Neural cell (in vitro differentiated cells): ENCODE measurements at regions not wholly inside any gene's neighbourhood (a gene's known extent, or its start where the extent isn't known, plus 50 kb on each side); places are given as distances from the start of the nearest gene placed in this dataset.

ENCODE experiments used
- H2AFZ ChIP-seq: fragments of 200-600, 300-800 bp; sonication (generic), shearing (Covaris generic); 2 replicates; pipeline ENCODE4 v1.6.0; 2014; ENCODE audit warnings: low read depth, mild to moderate bottlenecking, antibody characterized with exemption, low read length, moderate library complexity
- H3F3A ChIP-seq: fragments of 200-600 bp; shearing (Covaris generic); 2 replicates; pipeline ENCODE4 v1.6.1; 2016; ENCODE audit warnings: mild to moderate bottlenecking, moderate library complexity, mixed read lengths, antibody characterized with exemption, low read length; ENCODE audit not compliant: insufficient read depth, poor library complexity, severe bottlenecking
- H3K27ac ChIP-seq: fragments of 200-600, 300-800 bp; sonication (generic), shearing (Covaris generic); 2 replicates; pipeline ENCODE4 v1.5.1; 2014; ENCODE audit warnings: mild to moderate bottlenecking, low read length, moderate library complexity
- H3K27me3 ChIP-seq: fragments of 300-800, 200-600 bp; sonication (generic), shearing (Covaris generic); 2 replicates; pipeline ENCODE4 v1.6.0; 2014; ENCODE audit warnings: mild to moderate bottlenecking, low read depth, low read length, moderate library complexity; ENCODE audit not compliant: insufficient read depth
- H3K36me3 ChIP-seq: fragments of 300-800, 200-600 bp; sonication (generic), shearing (Covaris generic); 2 replicates; pipeline ENCODE4 v1.5.1; 2014; ENCODE audit warnings: mild to moderate bottlenecking, antibody characterized with exemption, low read length, moderate library complexity; ENCODE audit not compliant: insufficient read depth
- H3K4me2 ChIP-seq: fragments of 300-800, 200-600 bp; sonication (generic), shearing (Covaris generic); 2 replicates; pipeline ENCODE4 v1.6.0; 2014; ENCODE audit warnings: mild to moderate bottlenecking, low read length
- H3K4me3 ChIP-seq: fragments of 300-800, 200-600 bp; sonication (generic), shearing (Covaris generic); 2 replicates; pipeline ENCODE4 v1.5.1; 2014; ENCODE audit warnings: mild to moderate bottlenecking, low read length, moderate library complexity
- H3K79me2 ChIP-seq: fragments of 200-600 bp; shearing (Covaris generic); replicated peaks from 2 replicates; pipeline ENCODE4 v1.6.0; 2014; ENCODE audit warnings: mild to moderate bottlenecking, low read length, moderate library complexity; ENCODE audit not compliant: insufficient read depth
- H3K9ac ChIP-seq: fragments of 300-800, 200-600 bp; sonication (generic), shearing (Covaris generic); 2 replicates; pipeline ENCODE4 v1.6.1; 2016; ENCODE audit warnings: mild to moderate bottlenecking, low read length, mixed read lengths
- H3K9me2 ChIP-seq: fragments of 200-600 bp; shearing (Covaris generic); 2 replicates; pipeline ENCODE4 v1.6.1; 2016; ENCODE audit warnings: mild to moderate bottlenecking, low read length, mixed read lengths; ENCODE audit not compliant: insufficient read depth
- H3K9me3 ChIP-seq: fragments of 200-600, 300-800 bp; sonication (generic), shearing (Covaris generic); 2 replicates; pipeline ENCODE4 v1.6.1; 2016; ENCODE audit warnings: mild to moderate bottlenecking, mixed run types, low read length, moderate library complexity, mixed read lengths
- H4K20me1 ChIP-seq: fragments of 200-600 bp; shearing (Covaris generic); 2 replicates; pipeline ENCODE4 v1.6.1; 2016; ENCODE audit warnings: mild to moderate bottlenecking, mixed run types; ENCODE audit not compliant: insufficient read depth
- CTCF ChIP-seq: fragments of 450-650 bp; IDR thresholded peaks from 2 replicates; pipeline ENCODE4 v1.5.1; 2014; ENCODE audit warnings: antibody characterized with exemption, mild to moderate bottlenecking, moderate library complexity; ENCODE audit not compliant: poor library complexity, severe bottlenecking
- EP300 ChIP-seq: fragments of 450-650 bp; conservative IDR thresholded peaks from 2 replicates; pipeline ENCODE4 v1.6.1; 2014; ENCODE audit warnings: antibody characterized with exemption, mild to moderate bottlenecking, moderate library complexity; ENCODE audit not compliant: poor library complexity, severe bottlenecking
- EZH2 ChIP-seq: fragments of 200-600, 300-800 bp; shearing (Covaris generic), sonication (generic); IDR thresholded peaks from 2 replicates; pipeline ENCODE4 v1.6.1; 2014; ENCODE audit warnings: antibody characterized with exemption, low read length, borderline replicate concordance, mild to moderate bottlenecking; ENCODE audit not compliant: insufficient read depth, poor library complexity, severe bottlenecking
- MXI1 ChIP-seq: fragments of 450-650 bp; conservative IDR thresholded peaks from 2 replicates; pipeline ENCODE4 v1.6.1; 2014; ENCODE audit warnings: antibody characterized with exemption, mild to moderate bottlenecking; ENCODE audit not compliant: poor library complexity, severe bottlenecking
- POLR2AphosphoS5 ChIP-seq: IDR thresholded peaks from 2 replicates; pipeline ENCODE4 v1.6.1; 2012
- RAD21 ChIP-seq: fragments of 450-650 bp; conservative IDR thresholded peaks from 2 replicates; pipeline ENCODE4 v1.6.1; 2014; ENCODE audit warnings: antibody characterized with exemption, mild to moderate bottlenecking, moderate library complexity
- SMC3 ChIP-seq: fragments of 450-650 bp; conservative IDR thresholded peaks from 2 replicates; pipeline ENCODE4 v1.6.1; 2014; ENCODE audit warnings: antibody characterized with exemption, mild to moderate bottlenecking, moderate library complexity; ENCODE audit not compliant: poor library complexity
- TAF1 ChIP-seq: IDR thresholded peaks from 2 replicates; pipeline ENCODE4 v1.6.1; 2012; ENCODE audit warnings: low read depth
- TF ChIP-seq, protein P1 (sequence below): IDR thresholded peaks from 2 replicates; pipeline ENCODE4 v1.6.1; 2012; ENCODE audit warnings: borderline replicate concordance

GRCh38 chr6:766625-767024, 73.7 kb upstream of the EXOC2 start:
- Histone ChIP-seq H3K4me2 (no peak overlapping the region), H3K9ac (no peak overlapping the region), H3K27ac (no peak overlapping the region), H3K36me3 (no peaks in the 10 kb centered on the region), H4K20me1 (no peaks in the 10 kb centered on the region), H3K27me3 (no peaks in the 10 kb centered on the region), H3K9me3 (no peaks in the 10 kb centered on the region), H2AFZ (no peak overlapping the region), H3K4me3 (no peak overlapping the region), H3K79me2 (no peaks in the 10 kb centered on the region), H3F3A (no peaks in the 10 kb centered on the region), H3K9me2 (no peaks in the 10 kb centered on the region)
- no peak for TF ChIP-seq TAF1
- TF ChIP-seq RAD21 = no peak
- no peak for TF ChIP-seq EZH2
- TF ChIP-seq CTCF = no peak
- TF ChIP-seq, protein P1, sequence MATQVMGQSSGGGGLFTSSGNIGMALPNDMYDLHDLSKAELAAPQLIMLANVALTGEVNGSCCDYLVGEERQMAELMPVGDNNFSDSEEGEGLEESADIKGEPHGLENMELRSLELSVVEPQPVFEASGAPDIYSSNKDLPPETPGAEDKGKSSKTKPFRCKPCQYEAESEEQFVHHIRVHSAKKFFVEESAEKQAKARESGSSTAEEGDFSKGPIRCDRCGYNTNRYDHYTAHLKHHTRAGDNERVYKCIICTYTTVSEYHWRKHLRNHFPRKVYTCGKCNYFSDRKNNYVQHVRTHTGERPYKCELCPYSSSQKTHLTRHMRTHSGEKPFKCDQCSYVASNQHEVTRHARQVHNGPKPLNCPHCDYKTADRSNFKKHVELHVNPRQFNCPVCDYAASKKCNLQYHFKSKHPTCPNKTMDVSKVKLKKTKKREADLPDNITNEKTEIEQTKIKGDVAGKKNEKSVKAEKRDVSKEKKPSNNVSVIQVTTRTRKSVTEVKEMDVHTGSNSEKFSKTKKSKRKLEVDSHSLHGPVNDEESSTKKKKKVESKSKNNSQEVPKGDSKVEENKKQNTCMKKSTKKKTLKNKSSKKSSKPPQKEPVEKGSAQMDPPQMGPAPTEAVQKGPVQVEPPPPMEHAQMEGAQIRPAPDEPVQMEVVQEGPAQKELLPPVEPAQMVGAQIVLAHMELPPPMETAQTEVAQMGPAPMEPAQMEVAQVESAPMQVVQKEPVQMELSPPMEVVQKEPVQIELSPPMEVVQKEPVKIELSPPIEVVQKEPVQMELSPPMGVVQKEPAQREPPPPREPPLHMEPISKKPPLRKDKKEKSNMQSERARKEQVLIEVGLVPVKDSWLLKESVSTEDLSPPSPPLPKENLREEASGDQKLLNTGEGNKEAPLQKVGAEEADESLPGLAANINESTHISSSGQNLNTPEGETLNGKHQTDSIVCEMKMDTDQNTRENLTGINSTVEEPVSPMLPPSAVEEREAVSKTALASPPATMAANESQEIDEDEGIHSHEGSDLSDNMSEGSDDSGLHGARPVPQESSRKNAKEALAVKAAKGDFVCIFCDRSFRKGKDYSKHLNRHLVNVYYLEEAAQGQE = no peak
- TF ChIP-seq MXI1 = no peak
- TF ChIP-seq EP300 = no peak
- no peak for TF ChIP-seq POLR2AphosphoS5
- no peak for TF ChIP-seq SMC3

DNA sequence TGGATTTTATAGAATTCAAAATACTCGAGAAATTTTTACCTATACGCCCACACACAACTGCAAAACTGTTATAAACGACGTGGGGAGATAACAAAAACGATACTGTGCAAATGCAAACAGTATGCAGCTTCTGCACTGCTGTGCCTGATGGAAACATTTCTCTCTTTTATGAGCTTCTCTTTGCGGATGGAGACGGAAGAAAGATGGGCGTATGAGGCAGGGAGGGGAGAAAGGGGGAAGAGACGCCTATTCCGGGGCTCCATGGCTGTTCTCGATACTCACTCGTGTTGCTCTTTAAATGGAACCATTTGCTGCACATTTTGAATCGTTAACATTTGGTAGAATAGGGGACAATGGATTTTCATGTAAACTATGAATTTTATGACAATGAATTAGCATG, 69.1 kb upstream of the EXOC2 start:
- no peak overlapping the region for H3K4me3 ChIP-seq
- no peaks in the 10 kb centered on the region for H3K9me3 ChIP-seq
- H3K36me3 ChIP-seq = no peaks in the 10 kb centered on the region
- no peaks in the 10 kb centered on the region for H4K20me1 ChIP-seq
- H3K79me2 ChIP-seq = no peaks in the 10 kb centered on the region
- H3K27ac ChIP-seq = no peak overlapping the region
- no peak overlapping the region for H3K9ac ChIP-seq
- H2AFZ ChIP-seq = no peak overlapping the region
- no peaks in the 10 kb centered on the region for H3F3A ChIP-seq
- H3K4me2 ChIP-seq = no peak overlapping the region
- TF ChIP-seq TAF1 (no peak), POLR2AphosphoS5 (no peak), EP300 (no peak), CTCF (no peak), MXI1 (no peak), SMC3 (no peak), RAD21 (no peak)
- TF ChIP-seq, protein P1 = no peak
- H3K9me2 ChIP-seq = no peaks in the 10 kb centered on the region
- no peaks in the 10 kb centered on the region for H3K27me3 ChIP-seq
